OCI-LY3 (cell line): ENCODE measurements at regions not wholly inside any gene's neighbourhood (a gene's known extent, or its start where the extent isn't known, plus 50 kb on each side); places are given as distances from the start of the nearest gene placed in this dataset.

Source experiments
- H2AFZ ChIP-seq: fragments of 200-600, 300-600 bp; shearing (Covaris generic); 2 replicates; pipeline ENCODE4 v1.6.0; 2014; ENCODE audit warnings: antibody characterized with exemption, low read depth, low read length
- H3K27ac ChIP-seq: fragments of 200-600, 300-600 bp; sonication (generic); 2 replicates; pipeline ENCODE4 v1.5.1; 2014; ENCODE audit warnings: mild to moderate bottlenecking, low read length, moderate library complexity, mixed read lengths
- H3K27me3 ChIP-seq: fragments of 200-600, 300-600 bp; sonication (generic); 2 replicates; pipeline ENCODE4 v1.6.1; 2014; ENCODE audit warnings: low read depth, low read length, mixed read lengths
- H3K36me3 ChIP-seq: fragments of 200-600, 300-600 bp; sonication (generic); replicated peaks from 2 replicates; pipeline ENCODE3; 2014; ENCODE audit warnings: low read depth, low read length, mixed read lengths
- H3K4me1 ChIP-seq: fragments of 300-600, 200-600 bp; sonication (generic); 2 replicates; pipeline ENCODE4 v1.6.1; 2014; ENCODE audit warnings: low read length, mixed read lengths
- H3K4me2 ChIP-seq: fragments of 200-600, 300-600 bp; sonication (generic); 2 replicates; pipeline ENCODE4 v1.6.1; 2014; ENCODE audit warnings: low read length, mixed read lengths
- H3K4me3 ChIP-seq: fragments of 300-600, 200-600 bp; sonication (generic); 2 replicates; pipeline ENCODE4 v1.5.1; 2014; ENCODE audit warnings: antibody characterized with exemption, mild to moderate bottlenecking, low read length, moderate library complexity
- H3K79me2 ChIP-seq: fragments of 300-600, 200-600 bp; shearing (Covaris generic); 2 replicates; pipeline ENCODE4 v1.6.1; 2014; ENCODE audit warnings: mild to moderate bottlenecking, low read length, mixed read lengths
- H3K9ac ChIP-seq: fragments of 300-600, 200-600 bp; shearing (Covaris generic); 2 replicates; pipeline ENCODE4 v1.6.0; 2014; ENCODE audit warnings: mild to moderate bottlenecking, low read length, moderate library complexity
- H3K9me3 ChIP-seq: fragments of 200-600, 300-600 bp; shearing (Covaris generic); 2 replicates; pipeline ENCODE4 v1.6.1; 2014; ENCODE audit warnings: low read length, mixed read lengths; ENCODE audit not compliant: insufficient read depth
- H4K20me1 ChIP-seq: fragments of 200-600, 300-600 bp; sonication (generic); 2 replicates; pipeline ENCODE4 v1.6.1; 2016; ENCODE audit warnings: low read length, mixed read lengths; ENCODE audit not compliant: insufficient read depth
- EZH2phosphoT487 ChIP-seq: fragments of 200-600 bp; shearing (Covaris generic); IDR thresholded peaks from 2 replicates; pipeline ENCODE4 v1.6.1; 2018; ENCODE audit warnings: antibody characterized with exemption, mixed run types, low read depth
- TF ChIP-seq, protein P1 (sequence below): fragments of 200-600, 300-600 bp; sonication (generic); IDR thresholded peaks from 2 replicates; pipeline ENCODE4 v1.5.1; 2014; ENCODE audit warnings: antibody characterized with exemption, low read length, low read depth

DNA sequence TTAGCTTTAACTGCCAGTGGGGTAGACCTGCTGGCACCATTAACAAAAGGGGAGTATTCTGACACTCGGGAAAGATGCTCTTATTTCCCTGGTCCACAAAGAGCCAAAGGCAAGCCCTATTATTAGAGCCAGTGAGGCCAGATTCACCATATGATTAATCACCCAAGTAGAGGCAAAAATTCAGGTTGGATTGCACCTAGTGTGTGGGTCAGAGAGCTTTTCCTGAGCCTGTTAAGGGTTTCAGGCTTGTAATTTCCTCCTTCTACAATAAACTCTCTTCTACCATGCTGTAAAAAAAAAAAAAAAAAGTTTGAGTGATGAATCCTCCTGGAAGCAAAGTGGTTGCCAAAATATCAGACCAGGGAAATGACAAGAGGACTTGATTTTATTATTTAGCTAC, 163.5 kb downstream of the MBL2 start:
- Histone ChIP-seq H3K4me2 (no peak overlapping the region), H3K4me1 (peaks cover 5% of the 10 kb centered on the region; the same call in 1 of the 2 replicates), H3K27ac (no peak overlapping the region), H3K4me3 (no peak overlapping the region), H4K20me1 (no peaks in the 10 kb centered on the region), H3K9me3 (no peaks in the 10 kb centered on the region), H2AFZ (no peak overlapping the region), H3K79me2 (no peaks in the 10 kb centered on the region), H3K27me3 (no peaks in the 10 kb centered on the region), H3K36me3 (no peaks in the 10 kb centered on the region), H3K9ac (no peak overlapping the region)
- TF ChIP-seq, protein P1, sequence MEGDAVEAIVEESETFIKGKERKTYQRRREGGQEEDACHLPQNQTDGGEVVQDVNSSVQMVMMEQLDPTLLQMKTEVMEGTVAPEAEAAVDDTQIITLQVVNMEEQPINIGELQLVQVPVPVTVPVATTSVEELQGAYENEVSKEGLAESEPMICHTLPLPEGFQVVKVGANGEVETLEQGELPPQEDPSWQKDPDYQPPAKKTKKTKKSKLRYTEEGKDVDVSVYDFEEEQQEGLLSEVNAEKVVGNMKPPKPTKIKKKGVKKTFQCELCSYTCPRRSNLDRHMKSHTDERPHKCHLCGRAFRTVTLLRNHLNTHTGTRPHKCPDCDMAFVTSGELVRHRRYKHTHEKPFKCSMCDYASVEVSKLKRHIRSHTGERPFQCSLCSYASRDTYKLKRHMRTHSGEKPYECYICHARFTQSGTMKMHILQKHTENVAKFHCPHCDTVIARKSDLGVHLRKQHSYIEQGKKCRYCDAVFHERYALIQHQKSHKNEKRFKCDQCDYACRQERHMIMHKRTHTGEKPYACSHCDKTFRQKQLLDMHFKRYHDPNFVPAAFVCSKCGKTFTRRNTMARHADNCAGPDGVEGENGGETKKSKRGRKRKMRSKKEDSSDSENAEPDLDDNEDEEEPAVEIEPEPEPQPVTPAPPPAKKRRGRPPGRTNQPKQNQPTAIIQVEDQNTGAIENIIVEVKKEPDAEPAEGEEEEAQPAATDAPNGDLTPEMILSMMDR, result no peak
- TF ChIP-seq EZH2phosphoT487, result no peak

GRCh38 chr10:52609626-52610240, 162.9 kb downstream of the MBL2 start:
- no peak for TF ChIP-seq EZH2phosphoT487
- TF ChIP-seq, protein P1, result no peak

DNA sequence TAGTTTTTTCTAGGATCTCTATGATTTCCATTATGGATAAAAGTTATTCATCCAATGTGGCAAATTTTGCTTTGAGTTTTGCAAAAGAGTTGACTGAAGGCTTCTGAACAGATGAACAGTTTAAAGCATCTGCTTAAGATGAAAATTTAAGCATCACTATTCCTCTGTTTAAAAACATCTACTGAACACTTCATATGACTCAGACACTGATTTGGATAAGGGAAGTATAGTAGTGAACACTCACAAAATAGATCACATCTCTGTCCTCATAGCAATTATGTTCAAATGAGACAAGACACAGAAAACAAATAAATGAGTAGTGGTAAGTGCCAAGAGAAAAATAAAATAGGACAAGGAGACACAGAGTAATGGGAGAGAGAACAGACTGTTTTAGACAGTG, 157.3 kb downstream of the MBL2 start:
- Histone ChIP-seq H3K4me2 (no peak overlapping the region), H2AFZ (no peak overlapping the region), H3K4me3 (no peak overlapping the region), H3K9me3 (no peaks in the 10 kb centered on the region), H3K27ac (no peak overlapping the region), H3K27me3 (no peaks in the 10 kb centered on the region), H4K20me1 (no peaks in the 10 kb centered on the region), H3K36me3 (no peaks in the 10 kb centered on the region), H3K4me1 (peaks cover 8% of the 10 kb centered on the region; the same call in 1 of the 2 replicates), H3K79me2 (no peaks in the 10 kb centered on the region), H3K9ac (no peak overlapping the region)
- TF ChIP-seq, protein P1, result no peak
- TF ChIP-seq EZH2phosphoT487, result no peak

More at GRCh38 chr10:52609626-52610240, 162.9 kb downstream of the MBL2 start:
- Histone ChIP-seq H4K20me1 (no peaks in the 10 kb centered on the region), H3K27ac (no peak overlapping the region), H3K79me2 (no peaks in the 10 kb centered on the region), H2AFZ (no peak overlapping the region), H3K4me1 (peaks cover 5% of the 10 kb centered on the region; the same call in 1 of the 2 replicates), H3K4me2 (no peak overlapping the region), H3K27me3 (no peaks in the 10 kb centered on the region), H3K9ac (no peak overlapping the region), H3K4me3 (no peak overlapping the region), H3K9me3 (no peaks in the 10 kb centered on the region), H3K36me3 (no peaks in the 10 kb centered on the region)

DNA sequence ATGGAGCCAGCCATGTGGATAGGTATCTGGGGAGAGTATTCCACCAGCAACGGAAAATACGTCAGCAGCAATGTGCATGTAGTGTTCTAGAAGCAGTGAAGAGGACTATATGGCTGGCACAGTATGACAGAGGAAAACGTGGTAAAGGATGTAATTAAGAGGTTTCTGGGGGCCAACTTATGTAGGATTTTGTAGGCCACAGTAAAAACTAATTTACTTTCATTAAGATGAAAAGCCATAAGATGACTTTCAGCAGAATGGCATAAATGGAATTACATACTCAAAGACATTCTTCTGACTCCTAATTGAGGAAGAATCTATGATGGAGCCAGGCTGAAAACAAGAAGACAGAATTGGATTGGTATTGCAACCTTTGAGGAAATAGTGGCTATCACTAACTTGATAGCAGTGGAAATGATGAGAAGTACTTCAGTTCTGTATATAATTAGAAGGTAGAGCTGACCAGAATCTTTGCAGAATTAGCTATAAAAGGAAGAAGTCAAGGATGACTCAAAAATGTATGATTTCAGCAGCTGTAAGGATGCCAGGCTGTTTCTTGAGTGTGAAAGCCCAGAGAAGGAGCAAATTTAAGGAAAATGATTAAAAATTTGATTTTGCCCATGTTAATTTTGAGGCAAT, 156.7 kb downstream of the MBL2 start:
- H3K9me3 ChIP-seq, result no peaks in the 10 kb centered on the region
- H4K20me1 ChIP-seq, result no peaks in the 10 kb centered on the region
- no peaks in the 10 kb centered on the region for H3K27me3 ChIP-seq
- H3K9ac ChIP-seq, result no peak overlapping the region
- no peaks in the 10 kb centered on the region for H3K36me3 ChIP-seq
- no peak overlapping the region for H2AFZ ChIP-seq
- H3K4me2 ChIP-seq, result no peak overlapping the region
- peaks cover 8% of the 10 kb centered on the region; the same call in 1 of the 2 replicates for H3K4me1 ChIP-seq
- H3K79me2 ChIP-seq, result no peaks in the 10 kb centered on the region
- no peak for TF ChIP-seq EZH2phosphoT487
- H3K4me3 ChIP-seq, result no peak overlapping the region
- H3K27ac ChIP-seq, result no peak overlapping the region
